HEK293 (cell line): ENCODE measurements at regions not wholly inside any gene's neighbourhood (a gene's known extent, or its start where the extent isn't known, plus 50 kb on each side); places are given as distances from the start of the nearest gene placed in this dataset.

Source experiments
- CTCF ChIA-PET: fragments of 350-600 bp; formaldehyde crosslinking; extraction: SDS; loops from one replicate; lab custom pipeline; 2021; ENCODE audit warnings: antibody characterized with exemption; lab: Yijun Ruan, JAX
- POLR2A ChIA-PET: fragments of 300-600 bp; formaldehyde crosslinking; extraction: SDS; loops from one replicate; lab custom pipeline; 2020; ENCODE audit warnings: antibody characterized with exemption, inconsistent platforms; lab: Yijun Ruan, JAX
- H3K27ac ChIP-seq: fragments of 200-500 bp; sonication (Bioruptor generic); 2 replicates; pipeline ENCODE4 v1.5.1; 2014; ENCODE audit warnings: low read depth, low read length, control low read depth, inconsistent platforms; ENCODE audit errors: extremely low read depth
- H3K36me3 ChIP-seq, 2 experiments: fragments of 200-500 bp in 1 of 2; sonication (Bioruptor generic) in 1 of 2; 1 replicate in 1 of 2; 2 replicates in 1 of 2; pipeline ENCODE4 v1.5.1; 2014 to 2017; ENCODE audit warnings: inconsistent platforms in 2 of 2, low read length in 2 of 2; ENCODE audit not compliant: control insufficient read depth in 2 of 2, insufficient read depth in 1 of 2
- H3K4me1 ChIP-seq: fragments of 200-500 bp; sonication (Bioruptor generic); 2 replicates; pipeline ENCODE4 v1.5.1; 2014; ENCODE audit warnings: mild to moderate bottlenecking, low read length, inconsistent platforms; ENCODE audit not compliant: control insufficient read depth, insufficient read depth
- H3K4me3 ChIP-seq: 2 replicates; pipeline ENCODE4 v1.5.1; 2011; ENCODE audit warnings: low read depth, mild to moderate bottlenecking, control low read depth, low read length, moderate library complexity
- H3K9me3 ChIP-seq: fragments of 200-500 bp; sonication (Bioruptor generic); 2 replicates; pipeline ENCODE4 v1.5.1; 2014; ENCODE audit warnings: low read depth, low read length, inconsistent platforms; ENCODE audit not compliant: control insufficient read depth, insufficient read depth
- FEZF1 ChIP-seq: fragments of 450-650 bp; formaldehyde crosslinking; IDR thresholded peaks from 2 replicates; pipeline ENCODE4 v1.5.1; 2016; ENCODE audit warnings: missing biosample characterization, missing genetic modification characterization
- GLIS1 ChIP-seq: fragments of 450-650 bp; formaldehyde crosslinking; IDR thresholded peaks from 2 replicates; pipeline ENCODE4 v1.5.1; 2016; ENCODE audit warnings: missing biosample characterization, missing genetic modification characterization
- RBAK ChIP-seq: fragments of 450-650 bp; formaldehyde crosslinking; IDR thresholded peaks from 2 replicates; pipeline ENCODE4 v1.5.1; 2016; ENCODE audit warnings: missing biosample characterization, missing genetic modification characterization
- REST ChIP-seq: fragments of 450-650 bp; formaldehyde crosslinking; IDR thresholded peaks from 2 replicates; pipeline ENCODE4 v1.5.1; 2016; ENCODE audit warnings: missing biosample characterization, missing genetic modification characterization
- SCRT1 ChIP-seq: fragments of 450-650 bp; formaldehyde crosslinking; IDR thresholded peaks from 2 replicates; pipeline ENCODE4 v1.5.1; 2016; ENCODE audit warnings: missing biosample characterization, missing genetic modification characterization, borderline replicate concordance
- ZEB2 ChIP-seq: fragments of 450-650 bp; formaldehyde crosslinking; IDR thresholded peaks from 2 replicates; pipeline ENCODE4 v1.5.1; 2016; ENCODE audit warnings: missing biosample characterization, missing genetic modification characterization
- ZFP37 ChIP-seq: fragments of 450-650 bp; formaldehyde crosslinking; IDR thresholded peaks from 2 replicates; pipeline ENCODE4 v1.5.1; 2016; ENCODE audit warnings: missing biosample characterization, missing genetic modification characterization
- ZNF121 ChIP-seq: fragments of 450-650 bp; formaldehyde crosslinking; IDR thresholded peaks from 2 replicates; pipeline ENCODE4 v1.5.1; 2016; ENCODE audit warnings: missing biosample characterization, missing genetic modification characterization
- ZNF138 ChIP-seq: fragments of 450-650 bp; formaldehyde crosslinking; IDR thresholded peaks from 2 replicates; pipeline ENCODE4 v1.5.1; 2016; ENCODE audit warnings: missing biosample characterization, missing genetic modification characterization, borderline replicate concordance
- ZNF175 ChIP-seq: fragments of 450-650 bp; formaldehyde crosslinking; IDR thresholded peaks from 2 replicates; pipeline ENCODE4 v1.5.1; 2016; ENCODE audit warnings: missing biosample characterization, missing genetic modification characterization
- ZNF518A ChIP-seq: fragments of 450-650 bp; formaldehyde crosslinking; conservative IDR thresholded peaks from 2 replicates; pipeline ENCODE4 v1.5.1; 2016; ENCODE audit warnings: low read depth, missing biosample characterization, missing genetic modification characterization
- ZNF529 ChIP-seq: fragments of 450-650 bp; formaldehyde crosslinking; IDR thresholded peaks from 2 replicates; pipeline ENCODE4 v1.5.1; 2017; ENCODE audit warnings: missing genetic modification characterization, missing biosample characterization; ENCODE audit not compliant: insufficient replicate concordance
- ZNF585B ChIP-seq: fragments of 450-650 bp; formaldehyde crosslinking; IDR thresholded peaks from 2 replicates; pipeline ENCODE4 v1.5.1; 2016; ENCODE audit warnings: missing biosample characterization, missing genetic modification characterization
- ZNF701 ChIP-seq: fragments of 450-650 bp; formaldehyde crosslinking; IDR thresholded peaks from 2 replicates; pipeline ENCODE4 v1.5.1; 2016; ENCODE audit warnings: missing biosample characterization, missing genetic modification characterization
- ZNF830 ChIP-seq: fragments of 450-650 bp; IDR thresholded peaks from 2 replicates; pipeline ENCODE4 v1.5.0; 2018; ENCODE audit warnings: missing biosample characterization, missing genetic modification characterization, low read depth, mild to moderate bottlenecking, moderate library complexity
- TF ChIP-seq, protein P1 (sequence below): fragments of 450-650 bp; formaldehyde crosslinking; IDR thresholded peaks from 2 replicates; pipeline ENCODE4 v1.5.1; 2016; ENCODE audit warnings: missing biosample characterization, missing genetic modification characterization

DNA sequence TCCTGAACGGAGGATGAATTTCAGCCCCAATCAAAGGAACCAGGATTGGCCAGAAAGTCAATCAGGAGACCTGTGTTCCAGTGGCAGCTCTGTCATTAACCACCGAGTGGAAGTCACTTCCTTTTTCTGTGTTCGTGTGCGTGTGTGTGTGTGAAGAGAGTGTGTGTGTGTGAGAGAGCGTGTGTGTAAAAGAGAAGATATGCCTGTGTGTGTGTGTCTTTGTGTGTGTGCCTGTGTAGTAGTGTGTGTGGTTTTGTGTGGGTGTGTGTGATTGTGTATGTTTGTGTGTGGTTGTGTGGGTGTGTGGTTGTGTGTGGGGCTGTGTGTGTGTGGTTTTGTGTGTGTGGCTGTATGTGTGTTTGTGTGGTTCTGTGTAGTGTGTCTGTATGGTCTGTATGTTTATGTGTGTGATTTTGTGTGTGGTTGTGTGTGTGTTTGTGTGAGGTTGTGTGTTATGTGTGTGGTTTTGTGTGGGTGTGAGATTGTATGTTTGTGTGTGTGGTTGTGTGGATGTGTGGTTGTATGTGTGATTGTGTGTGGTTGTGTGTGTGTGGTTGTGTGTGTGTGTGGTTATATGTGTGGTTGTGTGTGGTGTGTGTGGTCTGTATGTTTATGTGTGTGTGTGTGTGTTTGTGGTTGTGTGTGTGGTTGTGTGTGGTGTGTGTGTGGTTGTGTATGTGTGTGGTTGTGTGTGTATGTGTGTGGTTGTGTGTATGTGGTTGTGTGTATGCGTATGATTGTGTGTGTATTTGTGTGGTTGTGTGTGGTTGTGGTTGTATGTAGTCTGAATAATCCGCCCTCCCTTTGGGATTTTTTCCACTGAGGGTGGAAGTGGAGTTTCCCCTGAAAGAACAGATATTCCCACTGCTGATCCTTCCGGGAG lies 314.4 kb downstream of the SHQ1 start (continued):
- TF ChIP-seq ZNF518A (no peak), ZEB2 (tag by site-specific recombination) (no peak), ZNF529 (tag by site-specific recombination) (no peak), REST (tag by site-specific recombination) (no peak), ZNF121 (tag by site-specific recombination) (no peak)

DNA sequence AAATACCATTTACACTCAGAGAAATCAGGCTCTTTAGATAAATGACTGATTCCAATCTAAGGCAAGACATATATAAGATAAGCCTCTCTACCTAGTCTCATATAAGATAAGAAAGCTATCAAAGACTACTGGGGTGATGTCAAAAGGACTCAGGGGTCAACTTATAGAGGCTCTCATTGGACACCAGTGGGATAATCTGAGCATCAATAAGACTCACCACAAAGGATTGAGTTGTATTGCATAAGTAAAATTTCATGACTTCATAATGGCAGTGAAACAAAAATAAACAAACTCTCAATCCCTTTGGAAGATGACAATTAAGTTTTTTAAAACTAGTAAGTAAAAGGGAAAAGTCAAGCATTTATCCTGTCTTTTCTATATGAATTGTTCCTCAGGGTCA lies 317.8 kb downstream of the SHQ1 start:
- H3K27ac ChIP-seq, result no peak overlapping the region
- no peaks in the 10 kb centered on the region for H3K9me3 ChIP-seq
- TF ChIP-seq FEZF1 (no peak), ZNF175 (tag by site-specific recombination) (no peak), ZFP37 (tag by site-specific recombination) (no peak), ZNF701 (tag by site-specific recombination) (no peak), GLIS1 (no peak), ZNF585B (no peak), ZNF138 (tag by site-specific recombination) (no peak), ZNF830 (tag by site-specific recombination) (no peak), RBAK (tag by site-specific recombination) (no peak), SCRT1 (tag by site-specific recombination) (no peak)
- TF ChIP-seq, protein P1, sequence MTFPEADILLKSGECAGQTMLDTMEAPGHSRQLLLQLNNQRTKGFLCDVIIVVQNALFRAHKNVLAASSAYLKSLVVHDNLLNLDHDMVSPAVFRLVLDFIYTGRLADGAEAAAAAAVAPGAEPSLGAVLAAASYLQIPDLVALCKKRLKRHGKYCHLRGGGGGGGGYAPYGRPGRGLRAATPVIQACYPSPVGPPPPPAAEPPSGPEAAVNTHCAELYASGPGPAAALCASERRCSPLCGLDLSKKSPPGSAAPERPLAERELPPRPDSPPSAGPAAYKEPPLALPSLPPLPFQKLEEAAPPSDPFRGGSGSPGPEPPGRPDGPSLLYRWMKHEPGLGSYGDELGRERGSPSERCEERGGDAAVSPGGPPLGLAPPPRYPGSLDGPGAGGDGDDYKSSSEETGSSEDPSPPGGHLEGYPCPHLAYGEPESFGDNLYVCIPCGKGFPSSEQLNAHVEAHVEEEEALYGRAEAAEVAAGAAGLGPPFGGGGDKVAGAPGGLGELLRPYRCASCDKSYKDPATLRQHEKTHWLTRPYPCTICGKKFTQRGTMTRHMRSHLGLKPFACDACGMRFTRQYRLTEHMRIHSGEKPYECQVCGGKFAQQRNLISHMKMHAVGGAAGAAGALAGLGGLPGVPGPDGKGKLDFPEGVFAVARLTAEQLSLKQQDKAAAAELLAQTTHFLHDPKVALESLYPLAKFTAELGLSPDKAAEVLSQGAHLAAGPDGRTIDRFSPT (tag by site-specific recombination), result no peak
- ChIA-PET POLR2A (interaction anchor here (0.5 kb wide), 1 partner anchor 43 kb away, joined by 4 read pairs; no protein-coding TSS in a partner anchor), CTCF (no interaction called here)
- H3K36me3 ChIP-seq, result no peaks in the 10 kb centered on the region
- H3K4me3 ChIP-seq, result no peak overlapping the region
- no peaks in the 10 kb centered on the region for H3K4me1 ChIP-seq
